ENCODE measurements at regions not wholly inside any gene's neighbourhood (a gene's known extent, or its start where the extent isn't known, plus 50 kb on each side); places are given as distances from the start of the nearest gene placed in this dataset.

- intact Hi-C loops (cut with DNase I): no loop called here
- H3K4me3 ChIP-seq: no peak overlapping the region
- H3K4me1 ChIP-seq: no peaks in the 10 kb centered on the region
- no peak for TF ChIP-seq POLR2A (IDR thresholded peaks at IDR 0.05)
- no peak for TF ChIP-seq CTCF (IDR thresholded peaks at IDR 0.05)
- DNase-seq (no peak), ATAC-seq (peak in 1 of 4 donors; percentile 36)
- H3K9me3 ChIP-seq: peaks cover 0 to 14% (median 3%) of the 10 kb centered on the region in 12 donors
- no peak overlapping the region for H3K27ac ChIP-seq
- 40 to 49% (median 44%) methylated on average over 3 of the region's 3 CpGs for whole genome bisulfite sequencing, 4 donors
- H3K27me3 ChIP-seq: no peaks in the 10 kb centered on the region
- no peaks in the 10 kb centered on the region for H3K36me3 ChIP-seq
Measured at GRCh38 chr13:97600458-97601075, 166.6 kb downstream of the RAP2A start.

DNA sequence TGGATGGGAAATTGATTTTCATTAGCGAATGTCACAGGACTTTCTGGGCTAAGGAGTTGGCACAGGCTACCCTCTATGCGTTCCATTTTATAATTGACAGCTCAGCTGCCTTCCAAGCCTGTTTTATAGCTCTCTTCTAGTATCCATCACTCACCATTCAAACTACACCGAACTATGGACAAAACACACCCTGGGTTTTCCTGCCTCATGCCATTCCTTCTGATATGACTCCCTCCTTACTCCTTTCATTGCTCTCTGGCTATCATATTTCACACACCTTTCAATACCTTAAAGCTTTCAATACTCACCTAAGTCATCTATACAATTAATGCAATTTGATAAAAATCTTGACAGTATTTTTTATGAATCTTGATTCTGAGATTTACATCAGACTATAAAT, 181.3 kb downstream of the RAP2A start:
- Histone ChIP-seq H3K27me3 (peaks cover 0 to 6% (median 0%) of the 10 kb centered on the region in 9 donors), H3K4me1 (no peaks in the 10 kb centered on the region), H3K27ac (no peak overlapping the region), H3K4me3 (no peak overlapping the region), H3K9me3 (no peaks in the 10 kb centered on the region), H3K36me3 (no peaks in the 10 kb centered on the region)
- 57 to 71% (median 62%) methylated on average over 3 of the region's 3 CpGs for WGBS, 4 donors
- ATAC-seq: no peak
- no peak for TF ChIP-seq CTCF (IDR thresholded peaks at IDR 0.05)
- TF ChIP-seq POLR2A (IDR thresholded peaks at IDR 0.05): no peak
- intact Hi-C loops (cut with DNase I): no loop called here
- no peak for DNase-seq

GRCh38 chr13:97616385-97616784, 182.4 kb downstream of the RAP2A start:
- Histone ChIP-seq H3K27ac (no peak overlapping the region), H3K36me3 (no peaks in the 10 kb centered on the region), H3K4me1 (no peaks in the 10 kb centered on the region), H3K27me3 (peaks cover 0 to 6% (median 0%) of the 10 kb centered on the region in 9 donors), H3K9me3 (no peaks in the 10 kb centered on the region), H3K4me3 (no peak overlapping the region)
- DNase-seq (no peak), ATAC-seq (no peak)
- intact Hi-C loops (cut with DNase I): no loop called here
- TF ChIP-seq CTCF (IDR thresholded peaks at IDR 0.05): no peak
- TF ChIP-seq POLR2A (IDR thresholded peaks at IDR 0.05): no peak

GRCh38 chr13:97621025-97621424, 187.1 kb downstream of the RAP2A start:
- TF ChIP-seq POLR2A (IDR thresholded peaks at IDR 0.05): no peak
- TF ChIP-seq CTCF (IDR thresholded peaks at IDR 0.05): no peak
- H3K27me3 ChIP-seq: peaks cover 0 to 6% (median 0%) of the 10 kb centered on the region in 9 donors
- H3K4me3 ChIP-seq: no peak overlapping the region
- DNase-seq (no peak), ATAC-seq (no peak)
- no peaks in the 10 kb centered on the region for H3K4me1 ChIP-seq
- 88 to 95% (median 92%) methylated on average over 15 of the region's 15 CpGs for WGBS, 4 donors
- H3K36me3 ChIP-seq: no peaks in the 10 kb centered on the region
- H3K9me3 ChIP-seq: no peaks in the 10 kb centered on the region
- intact Hi-C loops (cut with DNase I): no loop called here
- H3K27ac ChIP-seq: no peak overlapping the region
